Activated CD4-positive, alpha-beta memory T cell treated with anti-CD3 and anti-CD28 coated beads for 36 hours (primary cell): ENCODE measurements at regions not wholly inside any gene's neighbourhood (a gene's known extent, or its start where the extent isn't known, plus 50 kb on each side); places are given as distances from the start of the nearest gene placed in this dataset.

Source experiments
- CTCF ChIA-PET: fragments of 350-600 bp; sonication (Branson Sonifier 250); formaldehyde crosslinking; loops from one replicate; lab custom pipeline; 2021; ENCODE audit warnings: antibody characterized with exemption, inconsistent platforms; lab: Charles Lee
- POLR2A ChIA-PET: fragments of 350-600 bp; sonication (Branson Sonifier 250); formaldehyde crosslinking; loops from one replicate; lab custom pipeline; 2021; ENCODE audit warnings: antibody characterized with exemption; lab: Charles Lee
- DNase-seq: peaks from one replicate; pipeline ENCODE4 v3.0.0-alpha.2; 2020
- H3K27ac Mint-ChIP-seq: one replicate; pipeline ENCODE4 v1.8.0; 2021; ENCODE audit warnings: mixed read lengths
- H3K27me3 Mint-ChIP-seq: one replicate; pipeline ENCODE4 v1.8.0; 2021; ENCODE audit warnings: mixed read lengths
- H3K36me3 Mint-ChIP-seq: one replicate; pipeline ENCODE4 v1.8.0; 2021; ENCODE audit warnings: mixed read lengths
- H3K4me1 Mint-ChIP-seq: one replicate; pipeline ENCODE4 v1.8.0; 2021; ENCODE audit warnings: low read depth, mixed read lengths
- H3K4me3 Mint-ChIP-seq: one replicate; pipeline ENCODE4 v1.8.0; 2021; ENCODE audit warnings: mild to moderate bottlenecking, mixed read lengths
- H3K9me3 Mint-ChIP-seq: one replicate; pipeline ENCODE4 v1.8.0; 2021; ENCODE audit warnings: mixed read lengths
- intact Hi-C: fragments of 100-400 bp; cut with micrococcal nuclease; formaldehyde crosslinking; loops from one replicate; pipeline ENCODE4 v1.15.1; 2023

DNA sequence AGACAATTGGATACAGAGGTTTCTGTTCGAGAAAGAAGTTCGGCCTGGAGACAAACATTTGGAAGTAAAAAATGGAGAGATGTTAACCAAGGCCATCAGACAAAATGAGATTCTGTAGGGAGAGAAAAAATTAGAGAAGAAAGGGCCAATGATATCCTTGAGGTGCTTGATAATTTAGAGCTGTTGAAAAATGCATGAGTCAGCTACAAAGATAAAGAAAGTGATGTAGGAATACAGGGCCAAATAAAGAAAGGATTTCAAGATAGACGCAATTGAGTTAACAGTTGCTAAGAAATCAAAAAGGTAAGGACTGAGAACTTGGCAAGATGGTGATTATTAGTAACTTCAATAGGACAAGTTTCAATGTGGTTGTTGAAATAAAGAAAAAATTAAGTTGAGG is 384.2 kb upstream of the SEMA3A start:
- ChIA-PET CTCF (no interaction called here), POLR2A (no interaction called here)
- H3K27me3 Mint-ChIP-seq: no peaks in the 10 kb centered on the region
- intact Hi-C loops: no loop called here
- H3K36me3 Mint-ChIP-seq: no peaks in the 10 kb centered on the region
- H3K27ac Mint-ChIP-seq: no peak overlapping the region
- DNase-seq: no peak
- H3K9me3 Mint-ChIP-seq: peaks cover 3% of the 10 kb centered on the region
- H3K4me3 Mint-ChIP-seq: no peak overlapping the region
- H3K4me1 Mint-ChIP-seq: no peaks in the 10 kb centered on the region

DNA sequence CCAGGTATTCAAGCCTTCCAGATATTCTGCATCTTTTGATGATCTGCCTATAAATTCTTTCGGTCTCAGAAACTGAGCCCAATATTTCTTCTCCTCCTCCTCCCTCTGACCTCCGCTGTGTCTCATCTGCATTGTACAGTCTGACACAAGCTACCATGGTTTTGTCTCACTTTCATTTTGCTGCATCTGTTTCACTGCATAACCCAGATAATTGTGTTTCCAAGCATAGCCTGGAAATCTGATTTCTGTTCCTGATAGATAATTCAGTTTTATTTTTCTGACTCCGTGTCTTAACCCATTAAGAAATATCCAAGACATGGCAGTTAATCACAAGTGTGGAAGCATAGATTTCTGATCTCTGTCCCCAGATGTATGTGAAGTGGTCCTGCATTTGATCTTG is 374.2 kb upstream of the SEMA3A start:
- DNase-seq: no peak
- Mint-ChIP-seq H3K36me3 (no peaks in the 10 kb centered on the region), H3K27me3 (no peaks in the 10 kb centered on the region), H3K4me1 (no peaks in the 10 kb centered on the region), H3K4me3 (no peak overlapping the region), H3K27ac (no peak overlapping the region), H3K9me3 (no peaks in the 10 kb centered on the region)
- POLR2A ChIA-PET: no interaction called here
- CTCF ChIA-PET: no interaction called here
- intact Hi-C loops: no loop called here

- intact Hi-C loops: no loop called here
- Mint-ChIP-seq H3K9me3 (no peaks in the 10 kb centered on the region), H3K4me3 (no peak overlapping the region), H3K27me3 (no peaks in the 10 kb centered on the region), H3K27ac (no peak overlapping the region), H3K4me1 (no peaks in the 10 kb centered on the region), H3K36me3 (no peaks in the 10 kb centered on the region)
- DNase-seq: no peak
- CTCF ChIA-PET: no interaction called here
- POLR2A ChIA-PET: no interaction called here
Observed at GRCh38 chr7:84565345-84566074, 370.9 kb upstream of the SEMA3A start.

DNA sequence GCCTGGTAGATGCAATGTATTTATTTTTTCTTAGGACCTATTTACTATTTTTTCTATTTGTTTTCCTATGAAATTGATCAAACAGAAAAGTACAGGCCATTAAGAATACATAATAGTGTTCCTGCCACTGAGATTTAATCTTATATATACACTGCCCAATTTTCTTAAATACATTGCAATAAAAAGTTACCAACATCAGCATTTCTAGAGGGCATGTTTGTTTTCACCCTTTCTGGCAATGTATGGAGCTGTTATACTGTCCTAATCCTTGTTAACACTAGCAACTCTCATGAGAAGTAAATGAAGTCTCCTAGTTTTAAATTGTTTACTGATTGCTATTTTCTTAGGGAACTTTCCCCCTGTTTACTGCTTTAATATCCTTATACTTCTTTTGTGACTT is 359.1 kb upstream of the SEMA3A start:
- no peak for DNase-seq
- Mint-ChIP-seq H3K27me3 (no peaks in the 10 kb centered on the region), H3K4me3 (no peak overlapping the region), H3K4me1 (no peaks in the 10 kb centered on the region), H3K27ac (no peak overlapping the region), H3K9me3 (peaks cover 11% of the 10 kb centered on the region), H3K36me3 (peaks cover 3% of the 10 kb centered on the region)
- CTCF ChIA-PET: no interaction called here
- POLR2A ChIA-PET: no interaction called here
- intact Hi-C loops: no loop called here

- ChIA-PET POLR2A (no interaction called here), CTCF (no interaction called here)
- no peak for DNase-seq
- Mint-ChIP-seq H3K27me3 (no peaks in the 10 kb centered on the region), H3K27ac (no peak overlapping the region), H3K4me3 (no peak overlapping the region), H3K36me3 (no peaks in the 10 kb centered on the region), H3K4me1 (no peaks in the 10 kb centered on the region), H3K9me3 (no peaks in the 10 kb centered on the region)
- intact Hi-C loops: no loop called here
Observed at GRCh38 chr7:84549409-84549808, 354.8 kb upstream of the SEMA3A start.

- no peak for DNase-seq
- ChIA-PET POLR2A (no interaction called here), CTCF (no interaction called here)
- no peaks in the 10 kb centered on the region for H3K4me1 Mint-ChIP-seq
- no peak overlapping the region for H3K27ac Mint-ChIP-seq
- no peaks in the 10 kb centered on the region for H3K9me3 Mint-ChIP-seq
- H3K27me3 Mint-ChIP-seq: no peaks in the 10 kb centered on the region
- intact Hi-C loops: no loop called here
- no peaks in the 10 kb centered on the region for H3K36me3 Mint-ChIP-seq
- H3K4me3 Mint-ChIP-seq: no peak overlapping the region
Observed at GRCh38 chr7:84548366-84549365, 354.1 kb upstream of the SEMA3A start.

GRCh38 chr7:84547331-84547730 is 352.7 kb upstream of the SEMA3A start:
- H3K27ac Mint-ChIP-seq: no peak overlapping the region
- no peaks in the 10 kb centered on the region for H3K36me3 Mint-ChIP-seq
- H3K4me3 Mint-ChIP-seq: no peak overlapping the region
- intact Hi-C loops: no loop called here
- CTCF ChIA-PET: no interaction called here
- no peaks in the 10 kb centered on the region for H3K4me1 Mint-ChIP-seq
- DNase-seq: no peak
- no peaks in the 10 kb centered on the region for H3K27me3 Mint-ChIP-seq
- POLR2A ChIA-PET: no interaction called here
- no peaks in the 10 kb centered on the region for H3K9me3 Mint-ChIP-seq

- CTCF ChIA-PET: no interaction called here
- no peaks in the 10 kb centered on the region for H3K4me1 Mint-ChIP-seq
- intact Hi-C loops: no loop called here
Observed at GRCh38 chr7:84546403-84546802, 351.8 kb upstream of the SEMA3A start.

DNA sequence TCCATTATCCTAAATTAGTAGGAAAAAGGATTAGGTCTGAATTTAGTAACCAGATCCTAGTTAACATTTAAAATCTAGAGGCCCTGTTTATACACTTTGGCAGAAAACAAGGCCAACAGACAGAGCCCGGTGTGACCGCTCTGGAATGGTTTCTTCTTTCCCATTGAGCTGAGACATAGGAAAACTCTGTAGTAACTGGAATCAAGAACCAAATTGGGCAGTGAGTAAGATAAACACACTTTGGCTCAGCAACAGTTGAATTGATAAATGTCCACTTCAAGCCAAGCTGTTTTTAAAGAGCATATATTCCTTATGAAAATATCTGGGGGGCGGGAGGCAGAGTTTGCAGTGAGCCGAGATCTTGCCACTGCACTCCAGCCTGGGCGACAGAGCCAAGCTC is 343.7 kb upstream of the SEMA3A start:
- intact Hi-C loops: no loop called here

More at GRCh38 chr7:84546403-84546802, 351.8 kb upstream of the SEMA3A start:
- Mint-ChIP-seq H3K27ac (no peak overlapping the region), H3K4me3 (no peak overlapping the region), H3K27me3 (no peaks in the 10 kb centered on the region), H3K9me3 (no peaks in the 10 kb centered on the region), H3K36me3 (no peaks in the 10 kb centered on the region)
- no peak for DNase-seq
- POLR2A ChIA-PET: no interaction called here

GRCh38 chr7:84536271-84536870 is 341.8 kb upstream of the SEMA3A start:
- Mint-ChIP-seq H3K36me3 (no peaks in the 10 kb centered on the region), H3K27ac (no peak overlapping the region), H3K9me3 (peaks cover 3% of the 10 kb centered on the region), H3K4me1 (no peaks in the 10 kb centered on the region), H3K4me3 (no peak overlapping the region), H3K27me3 (no peaks in the 10 kb centered on the region)
- intact Hi-C loops: no loop called here
- DNase-seq: no peak
- ChIA-PET CTCF (no interaction called here), POLR2A (no interaction called here)

More for the DNA sequence above, 343.7 kb upstream of the SEMA3A start:
- H3K36me3 Mint-ChIP-seq: no peaks in the 10 kb centered on the region
- H3K4me3 Mint-ChIP-seq: no peak overlapping the region
- ChIA-PET CTCF (no interaction called here), POLR2A (no interaction called here)
- H3K4me1 Mint-ChIP-seq: no peaks in the 10 kb centered on the region
- no peaks in the 10 kb centered on the region for H3K27me3 Mint-ChIP-seq
- H3K9me3 Mint-ChIP-seq: peaks cover 3% of the 10 kb centered on the region
- DNase-seq: no peak
- no peak overlapping the region for H3K27ac Mint-ChIP-seq

DNA sequence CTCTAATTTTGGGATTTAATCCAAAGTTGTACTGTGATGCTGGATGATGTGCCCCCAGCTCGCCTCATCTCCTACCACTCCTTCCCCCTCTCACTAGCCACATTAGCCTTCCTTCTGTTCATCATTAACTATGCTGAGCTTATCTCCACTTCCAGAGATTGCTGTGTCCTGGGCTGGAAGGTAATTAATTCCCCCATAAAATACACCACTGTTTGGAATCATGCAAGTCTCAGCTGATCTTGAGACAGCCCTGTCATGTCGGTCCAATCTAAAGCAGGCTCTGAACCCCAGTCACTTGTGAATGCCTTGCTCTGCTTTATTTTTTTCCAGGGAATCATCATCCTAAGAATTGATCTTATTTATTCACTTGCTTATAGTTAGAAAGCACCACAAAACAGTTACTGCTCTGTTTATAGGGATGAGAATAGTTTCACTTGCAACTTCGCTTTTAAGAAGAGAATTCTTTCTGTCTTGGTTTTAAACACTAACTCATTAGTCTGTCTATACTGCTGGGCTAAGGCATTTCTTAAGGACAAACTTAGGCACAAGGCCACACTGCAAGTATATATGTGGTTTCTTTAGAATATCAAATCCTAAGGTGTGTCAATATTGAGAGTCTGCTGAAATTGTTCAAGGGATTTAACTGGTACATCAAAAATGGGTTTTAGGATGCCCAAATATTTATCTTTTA is 341.1 kb upstream of the SEMA3A start:
- Mint-ChIP-seq H3K4me1 (no peaks in the 10 kb centered on the region), H3K27me3 (no peaks in the 10 kb centered on the region), H3K4me3 (no peak overlapping the region), H3K9me3 (peaks cover 3% of the 10 kb centered on the region), H3K36me3 (no peaks in the 10 kb centered on the region), H3K27ac (no peak overlapping the region)
- no peak for DNase-seq
- CTCF ChIA-PET: interaction anchor here (0.6 kb wide), 1 partner anchor 588 kb away, joined by 3 read pairs; no protein-coding TSS in a partner anchor
- intact Hi-C loops: no loop called here
- POLR2A ChIA-PET: no interaction called here

DNA sequence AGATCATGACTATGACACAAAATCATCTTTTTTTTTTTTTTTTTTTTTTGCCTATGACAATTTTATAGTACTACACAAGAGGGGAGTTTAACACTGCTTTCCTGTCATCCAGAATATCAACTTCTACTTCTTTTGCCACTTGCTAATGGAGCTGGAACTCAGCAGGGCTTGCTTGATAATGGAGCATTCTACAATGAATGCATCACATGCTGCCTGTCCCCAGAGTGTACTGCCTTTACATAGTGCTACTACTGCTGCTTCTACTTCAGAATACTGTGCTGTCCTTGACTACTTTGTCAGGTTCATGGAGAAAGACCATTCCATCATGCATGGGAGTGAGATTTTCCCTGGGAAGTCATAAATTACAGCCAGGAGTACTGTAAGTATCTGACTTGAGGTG is 338.6 kb upstream of the SEMA3A start:
- DNase-seq: no peak
- no peaks in the 10 kb centered on the region for H3K36me3 Mint-ChIP-seq
- no peak overlapping the region for H3K27ac Mint-ChIP-seq
- POLR2A ChIA-PET: no interaction called here
- H3K9me3 Mint-ChIP-seq: peaks cover 3% of the 10 kb centered on the region
- H3K4me3 Mint-ChIP-seq: no peak overlapping the region
- no peaks in the 10 kb centered on the region for H3K27me3 Mint-ChIP-seq
- no peaks in the 10 kb centered on the region for H3K4me1 Mint-ChIP-seq
- CTCF ChIA-PET: no interaction called here
- intact Hi-C loops: no loop called here
